Sigmoid colon (tissue), 4 donors: ENCODE measurements at regions not wholly inside any gene's neighbourhood (a gene's known extent, or its start where the extent isn't known, plus 50 kb on each side); places are given as distances from the start of the nearest gene placed in this dataset.

Source experiments
- EP300 ChIP-seq, 4 donors: sonication (generic); formaldehyde crosslinking; IDR thresholded peaks; one replicate each; pipeline ENCODE4 v1.6.1; 2017; ENCODE audit warnings: antibody characterized with exemption in 4 of 4
- POLR2AphosphoS5 ChIP-seq, 4 donors: sonication (generic); formaldehyde crosslinking; IDR thresholded peaks; one replicate each; pipeline ENCODE4 v1.6.1; 2017; ENCODE audit warnings: antibody characterized with exemption in 4 of 4
- TF ChIP-seq, protein P1 (sequence below), 4 experiments: fragments of 450-650 bp in 3 of 4; fragments of 200-600 bp in 1 of 4; IDR thresholded peaks; one replicate each; pipeline ENCODE4 v1.5.1; 2016 to 2019; ENCODE audit warnings: antibody characterized with exemption in 4 of 4, mild to moderate bottlenecking in 3 of 4, moderate library complexity in 2 of 4

GRCh38 chr5:167802755-167803431 lies 488.6 kb upstream of the WWC1 start:
- TF ChIP-seq, protein P1, sequence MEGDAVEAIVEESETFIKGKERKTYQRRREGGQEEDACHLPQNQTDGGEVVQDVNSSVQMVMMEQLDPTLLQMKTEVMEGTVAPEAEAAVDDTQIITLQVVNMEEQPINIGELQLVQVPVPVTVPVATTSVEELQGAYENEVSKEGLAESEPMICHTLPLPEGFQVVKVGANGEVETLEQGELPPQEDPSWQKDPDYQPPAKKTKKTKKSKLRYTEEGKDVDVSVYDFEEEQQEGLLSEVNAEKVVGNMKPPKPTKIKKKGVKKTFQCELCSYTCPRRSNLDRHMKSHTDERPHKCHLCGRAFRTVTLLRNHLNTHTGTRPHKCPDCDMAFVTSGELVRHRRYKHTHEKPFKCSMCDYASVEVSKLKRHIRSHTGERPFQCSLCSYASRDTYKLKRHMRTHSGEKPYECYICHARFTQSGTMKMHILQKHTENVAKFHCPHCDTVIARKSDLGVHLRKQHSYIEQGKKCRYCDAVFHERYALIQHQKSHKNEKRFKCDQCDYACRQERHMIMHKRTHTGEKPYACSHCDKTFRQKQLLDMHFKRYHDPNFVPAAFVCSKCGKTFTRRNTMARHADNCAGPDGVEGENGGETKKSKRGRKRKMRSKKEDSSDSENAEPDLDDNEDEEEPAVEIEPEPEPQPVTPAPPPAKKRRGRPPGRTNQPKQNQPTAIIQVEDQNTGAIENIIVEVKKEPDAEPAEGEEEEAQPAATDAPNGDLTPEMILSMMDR (IDR thresholded peaks at IDR 0.05), result no peak
- TF ChIP-seq EP300 (IDR thresholded peaks at IDR 0.05) (no peak), POLR2AphosphoS5 (IDR thresholded peaks at IDR 0.05) (no peak)
